ENCODE measurements at regions not wholly inside any gene's neighbourhood (a gene's known extent, or its start where the extent isn't known, plus 50 kb on each side); places are given as distances from the start of the nearest gene placed in this dataset.
"Not testable (repeated sequence)": the region's sequence is repeated elsewhere in the genome, so short reads cannot be mapped to it uniquely, and the experiment has no call there.

- no peak for TF ChIP-seq POLR2AphosphoS5 (IDR thresholded peaks at IDR 0.05; ENCODE audit: low read depth, low read length)
- no peak for TF ChIP-seq TAF1 (IDR thresholded peaks at IDR 0.05; ENCODE audit: borderline replicate concordance, low read depth, low read length)
- FAIRE-seq: no peak
Measured at GRCh38 chr3:174581558-174581957, 277.6 kb upstream of the NAALADL2 start.

DNA sequence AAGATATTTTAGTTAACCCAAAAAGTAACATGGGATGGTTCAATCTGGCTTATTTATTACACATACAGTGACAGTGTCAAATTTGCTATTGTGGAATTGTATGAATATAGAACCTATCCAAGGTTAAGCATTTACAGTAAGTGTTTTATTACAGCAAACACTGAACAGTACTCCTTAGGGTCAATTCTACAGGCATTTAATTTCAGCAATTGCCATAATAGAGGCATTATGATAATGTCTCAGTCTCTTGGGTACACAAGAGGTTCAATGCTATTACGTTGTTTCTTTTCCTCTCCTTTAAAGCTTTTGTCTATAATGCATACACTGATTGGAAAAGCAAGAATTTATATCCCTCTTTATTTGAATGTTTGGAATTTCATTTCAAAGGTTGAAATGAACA, 275.7 kb upstream of the NAALADL2 start:
- no peak for DNase-seq (ENCODE audit: insufficient read length)
- FAIRE-seq: no peak
- TF ChIP-seq TAF1 (IDR thresholded peaks at IDR 0.05; ENCODE audit: borderline replicate concordance, low read depth, low read length) (no peak), POLR2AphosphoS5 (IDR thresholded peaks at IDR 0.05; ENCODE audit: low read depth, low read length) (no peak), POLR2A (IDR thresholded peaks at IDR 0.05; ENCODE audit: low read depth, low read length) (no peak)

More at GRCh38 chr3:174581558-174581957, 277.6 kb upstream of the NAALADL2 start:
- no peak for DNase-seq (ENCODE audit: insufficient read length)

- DNase-seq (ENCODE audit: insufficient read length); FAIRE-seq: not testable (repeated sequence)
Measured at GRCh38 chr3:174587137-174587536, 272.0 kb upstream of the NAALADL2 start.

DNA sequence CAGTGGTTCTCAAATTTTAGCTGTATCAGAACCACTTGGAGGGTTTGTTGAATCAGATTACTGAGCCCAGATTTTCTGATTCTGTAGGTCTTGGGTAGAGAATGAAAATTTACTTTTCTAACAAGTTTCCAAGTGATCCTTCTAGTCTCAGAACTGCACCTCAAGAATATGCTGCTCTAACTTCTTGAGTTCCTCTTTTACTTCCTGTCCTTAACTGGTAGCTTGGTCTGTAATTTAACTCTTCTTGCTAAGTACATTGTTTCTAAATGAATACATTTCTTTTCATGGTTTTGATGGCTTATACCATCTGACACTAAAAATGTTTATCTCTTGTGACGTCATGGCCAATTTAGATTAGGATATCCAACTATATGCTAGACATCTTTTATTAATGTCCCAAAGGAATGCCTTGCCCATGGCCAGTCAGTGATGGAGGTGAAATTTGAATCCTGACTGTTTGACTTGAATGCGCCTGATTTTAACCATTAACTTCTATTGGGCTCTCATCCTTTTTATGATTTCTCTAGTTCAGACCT, 262.6 kb upstream of the NAALADL2 start:
- TF ChIP-seq POLR2A (IDR thresholded peaks at IDR 0.05; ENCODE audit: low read depth, low read length) (no peak), POLR2AphosphoS5 (IDR thresholded peaks at IDR 0.05; ENCODE audit: low read depth, low read length) (no peak), TAF1 (IDR thresholded peaks at IDR 0.05; ENCODE audit: borderline replicate concordance, low read depth, low read length) (no peak)

GRCh38 chr3:174598885-174599439, 260.2 kb upstream of the NAALADL2 start:
- DNase-seq (ENCODE audit: insufficient read length) (no peak), FAIRE-seq (no peak)
- TF ChIP-seq POLR2A (IDR thresholded peaks at IDR 0.05; ENCODE audit: low read depth, low read length): no peak
- TF ChIP-seq POLR2AphosphoS5 (IDR thresholded peaks at IDR 0.05; ENCODE audit: low read depth, low read length): no peak
- no peak for TF ChIP-seq TAF1 (IDR thresholded peaks at IDR 0.05; ENCODE audit: borderline replicate concordance, low read depth, low read length)

More for the DNA sequence above, 262.6 kb upstream of the NAALADL2 start:
- DNase-seq (ENCODE audit: insufficient read length) (no peak), FAIRE-seq (no peak)

DNA sequence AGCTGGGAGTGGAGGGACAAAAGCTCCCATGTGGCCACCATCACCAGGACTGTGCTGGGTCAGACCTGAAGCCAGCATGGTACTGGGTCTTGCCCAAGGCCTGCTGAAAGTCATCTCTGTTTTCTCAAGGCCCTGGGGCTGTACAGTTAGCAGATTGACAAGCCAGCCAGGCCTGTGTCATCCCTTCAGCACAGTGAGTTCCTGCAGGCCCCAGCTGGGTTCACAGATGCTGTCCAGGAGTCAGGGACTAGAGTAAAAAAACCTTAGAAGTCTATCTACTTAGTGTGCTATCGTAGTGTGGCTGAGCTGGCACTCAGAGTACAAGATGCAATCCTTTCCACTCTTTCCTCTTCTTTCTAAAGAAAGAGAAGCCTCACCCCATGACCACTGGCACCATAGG, 246.0 kb upstream of the NAALADL2 start:
- no peak for TF ChIP-seq POLR2AphosphoS5 (IDR thresholded peaks at IDR 0.05; ENCODE audit: low read depth, low read length)
- TF ChIP-seq TAF1 (IDR thresholded peaks at IDR 0.05; ENCODE audit: borderline replicate concordance, low read depth, low read length): no peak
- no peak for TF ChIP-seq POLR2A (IDR thresholded peaks at IDR 0.05; ENCODE audit: low read depth, low read length)
- no peak for FAIRE-seq
- DNase-seq (ENCODE audit: insufficient read length): no peak

DNA sequence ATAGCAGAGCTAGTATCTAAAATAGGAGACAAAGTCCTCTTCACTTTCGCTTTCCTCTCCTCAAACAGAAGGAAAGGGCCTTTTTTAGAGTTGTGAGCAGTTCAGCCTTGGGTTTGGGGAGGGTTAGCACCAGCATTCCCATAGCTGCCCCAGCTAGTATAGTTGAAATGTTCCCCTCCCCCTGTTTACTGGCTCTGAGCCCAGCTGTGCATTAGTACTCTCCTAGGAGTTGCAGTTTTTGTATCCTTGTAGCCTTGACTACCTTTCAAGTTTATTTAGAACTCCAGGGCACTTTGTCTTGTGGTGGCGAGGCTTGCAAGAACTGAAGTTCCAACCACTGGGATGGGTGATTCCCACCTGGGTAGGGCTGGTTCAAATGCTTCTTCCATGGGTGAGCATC, 245.1 kb upstream of the NAALADL2 start:
- FAIRE-seq (no peak), DNase-seq (ENCODE audit: insufficient read length) (no peak)
- no peak for TF ChIP-seq POLR2A (IDR thresholded peaks at IDR 0.05; ENCODE audit: low read depth, low read length)
- no peak for TF ChIP-seq TAF1 (IDR thresholded peaks at IDR 0.05; ENCODE audit: borderline replicate concordance, low read depth, low read length)
- TF ChIP-seq POLR2AphosphoS5 (IDR thresholded peaks at IDR 0.05; ENCODE audit: low read depth, low read length): no peak

GRCh38 chr3:174618368-174619080, 240.6 kb upstream of the NAALADL2 start:
- DNase-seq (ENCODE audit: insufficient read length) (no peak), FAIRE-seq (no peak)
- TF ChIP-seq POLR2A (IDR thresholded peaks at IDR 0.05; ENCODE audit: low read depth, low read length) (no peak), POLR2AphosphoS5 (IDR thresholded peaks at IDR 0.05; ENCODE audit: low read depth, low read length) (no peak), TAF1 (IDR thresholded peaks at IDR 0.05; ENCODE audit: borderline replicate concordance, low read depth, low read length) (no peak)

- FAIRE-seq (no peak), DNase-seq (ENCODE audit: insufficient read length) (no peak)
- TF ChIP-seq POLR2A (IDR thresholded peaks at IDR 0.05; ENCODE audit: low read depth, low read length) (no peak), TAF1 (IDR thresholded peaks at IDR 0.05; ENCODE audit: borderline replicate concordance, low read depth, low read length) (no peak), POLR2AphosphoS5 (IDR thresholded peaks at IDR 0.05; ENCODE audit: low read depth, low read length) (no peak)
Measured at GRCh38 chr3:174619239-174619638, 239.9 kb upstream of the NAALADL2 start.

GRCh38 chr3:174620138-174620537, 239.0 kb upstream of the NAALADL2 start:
- no peak for TF ChIP-seq POLR2A (IDR thresholded peaks at IDR 0.05; ENCODE audit: low read depth, low read length)
- no peak for TF ChIP-seq TAF1 (IDR thresholded peaks at IDR 0.05; ENCODE audit: borderline replicate concordance, low read depth, low read length)
- TF ChIP-seq POLR2AphosphoS5 (IDR thresholded peaks at IDR 0.05; ENCODE audit: low read depth, low read length): no peak
- no peak for FAIRE-seq
- DNase-seq (ENCODE audit: insufficient read length): no peak

DNA sequence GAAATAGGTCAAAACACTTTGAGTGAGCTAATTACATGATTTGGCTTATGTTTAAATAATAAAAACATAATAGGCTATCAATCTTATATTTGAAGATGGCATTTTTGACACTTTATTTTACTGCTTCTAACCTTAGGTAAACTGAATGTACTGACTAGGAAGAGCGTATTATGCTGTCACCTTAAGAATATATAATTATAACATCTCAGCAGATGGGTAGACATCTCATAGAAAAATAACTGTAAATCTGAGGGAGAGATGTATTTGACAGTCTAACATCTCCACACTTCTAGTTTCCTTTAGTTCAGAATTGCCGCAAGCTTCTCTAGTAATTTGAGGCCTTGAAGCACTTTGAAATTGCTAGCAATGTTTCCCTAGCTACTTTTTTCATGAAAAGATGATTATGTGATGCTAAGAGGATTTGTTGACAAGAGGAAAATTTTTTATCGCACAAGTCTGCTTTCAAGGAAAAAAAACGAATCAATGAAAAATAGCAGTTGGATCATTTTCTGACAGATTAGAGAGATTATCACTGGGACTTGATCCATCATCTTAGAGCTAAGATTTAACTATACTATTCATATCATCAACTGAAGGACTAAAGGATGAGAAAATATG, 238.2 kb upstream of the NAALADL2 start:
- FAIRE-seq: no peak

DNA sequence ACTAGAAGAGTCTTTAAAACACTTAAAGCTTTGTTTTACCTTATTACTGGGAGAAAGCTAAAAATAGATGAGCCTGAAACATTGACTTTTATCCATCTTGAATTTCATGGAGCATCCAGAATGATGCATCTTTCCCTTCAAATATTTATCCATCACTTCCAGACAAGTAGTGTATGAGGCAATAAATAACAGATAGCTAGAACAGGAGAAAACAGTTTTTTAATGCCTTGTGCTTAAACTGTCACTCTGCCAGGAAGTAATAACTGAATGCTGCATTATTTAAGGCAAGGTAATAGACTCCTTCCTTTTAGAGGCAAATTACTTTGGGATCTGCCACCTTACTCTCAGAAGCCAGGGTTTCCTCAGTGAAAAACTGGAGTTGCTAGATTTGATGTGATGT, 225.8 kb upstream of the NAALADL2 start:
- no peak for FAIRE-seq

More for the DNA sequence above, 238.2 kb upstream of the NAALADL2 start:
- no peak for DNase-seq (ENCODE audit: insufficient read length)
- TF ChIP-seq TAF1 (IDR thresholded peaks at IDR 0.05; ENCODE audit: borderline replicate concordance, low read depth, low read length) (no peak), POLR2A (IDR thresholded peaks at IDR 0.05; ENCODE audit: low read depth, low read length) (no peak), POLR2AphosphoS5 (IDR thresholded peaks at IDR 0.05; ENCODE audit: low read depth, low read length) (no peak)

More for the DNA sequence above, 225.8 kb upstream of the NAALADL2 start:
- no peak for DNase-seq (ENCODE audit: insufficient read length)
- TF ChIP-seq POLR2AphosphoS5 (IDR thresholded peaks at IDR 0.05; ENCODE audit: low read depth, low read length): no peak
- no peak for TF ChIP-seq POLR2A (IDR thresholded peaks at IDR 0.05; ENCODE audit: low read depth, low read length)
- no peak for TF ChIP-seq TAF1 (IDR thresholded peaks at IDR 0.05; ENCODE audit: borderline replicate concordance, low read depth, low read length)

All from GM12892 (cell line).